Tibial nerve (tissue), 4 donors: ENCODE measurements at regions not wholly inside any gene's neighbourhood (a gene's known extent, or its start where the extent isn't known, plus 50 kb on each side); places are given as distances from the start of the nearest gene placed in this dataset.

Experiments used
- EP300 ChIP-seq, 2 donors: sonication (generic); formaldehyde crosslinking; IDR thresholded peaks; one replicate each; pipeline ENCODE4 v1.6.1; 2017; ENCODE audit warnings: antibody characterized with exemption in 2 of 2, mild to moderate bottlenecking in 1 of 2
- POLR2A ChIP-seq, 2 donors: fragments of 450-650 bp; IDR thresholded peaks; one replicate each; pipeline ENCODE4 v1.6.1; 2017; ENCODE audit warnings: antibody characterized with exemption in 2 of 2, mild to moderate bottlenecking in 2 of 2, moderate library complexity in 2 of 2
- TF ChIP-seq, protein P1 (sequence below), 5 experiments: fragments of 200-600 bp in 3 of 5; fragments of 450-650 bp in 2 of 5; sonication (generic) in 3 of 5; IDR thresholded peaks; one replicate each; pipeline ENCODE4 v1.5.1; 2016 to 2019; ENCODE audit warnings: antibody characterized with exemption in 5 of 5, mild to moderate bottlenecking in 3 of 5, moderate library complexity in 2 of 5

GRCh38 chr10:120993089-120993488, 141.9 kb downstream of the WDR11 start:
- TF ChIP-seq, protein P1, sequence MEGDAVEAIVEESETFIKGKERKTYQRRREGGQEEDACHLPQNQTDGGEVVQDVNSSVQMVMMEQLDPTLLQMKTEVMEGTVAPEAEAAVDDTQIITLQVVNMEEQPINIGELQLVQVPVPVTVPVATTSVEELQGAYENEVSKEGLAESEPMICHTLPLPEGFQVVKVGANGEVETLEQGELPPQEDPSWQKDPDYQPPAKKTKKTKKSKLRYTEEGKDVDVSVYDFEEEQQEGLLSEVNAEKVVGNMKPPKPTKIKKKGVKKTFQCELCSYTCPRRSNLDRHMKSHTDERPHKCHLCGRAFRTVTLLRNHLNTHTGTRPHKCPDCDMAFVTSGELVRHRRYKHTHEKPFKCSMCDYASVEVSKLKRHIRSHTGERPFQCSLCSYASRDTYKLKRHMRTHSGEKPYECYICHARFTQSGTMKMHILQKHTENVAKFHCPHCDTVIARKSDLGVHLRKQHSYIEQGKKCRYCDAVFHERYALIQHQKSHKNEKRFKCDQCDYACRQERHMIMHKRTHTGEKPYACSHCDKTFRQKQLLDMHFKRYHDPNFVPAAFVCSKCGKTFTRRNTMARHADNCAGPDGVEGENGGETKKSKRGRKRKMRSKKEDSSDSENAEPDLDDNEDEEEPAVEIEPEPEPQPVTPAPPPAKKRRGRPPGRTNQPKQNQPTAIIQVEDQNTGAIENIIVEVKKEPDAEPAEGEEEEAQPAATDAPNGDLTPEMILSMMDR (IDR thresholded peaks at IDR 0.05), result no peak
- TF ChIP-seq EP300 (IDR thresholded peaks at IDR 0.05) (no peak), POLR2A (IDR thresholded peaks at IDR 0.05) (no peak)
